A549 (cell line): ENCODE measurements at regions not wholly inside any gene's neighbourhood (a gene's known extent, or its start where the extent isn't known, plus 50 kb on each side); places are given as distances from the start of the nearest gene placed in this dataset.

ENCODE experiments used
- EP300 ChIP-seq, 2 experiments: fragments of >200 bp; sonication (Bioruptor Twin); formaldehyde crosslinking; IDR thresholded peaks; 2 replicates in 1 of 2; 3 replicates in 1 of 2; pipeline ENCODE4 v1.6.1; 2016 to 2017
- KDM1A ChIP-seq: fragments of 200-600 bp; sonication (generic); IDR thresholded peaks from 2 replicates; pipeline ENCODE4 v1.6.1; 2016; ENCODE audit warnings: low read depth, mild to moderate bottlenecking
- RAD21 ChIP-seq, 2 experiments: fragments of >200 bp in 1 of 2; sonication (Bioruptor Twin) in 1 of 2; formaldehyde crosslinking in 1 of 2; IDR thresholded peaks in 1 of 2; conservative IDR thresholded peaks in 1 of 2; 2 replicates in 1 of 2; 3 replicates in 1 of 2; pipeline ENCODE4 v1.6.1; 2012 to 2018; ENCODE audit warnings: inconsistent platforms in 1 of 2
- RARB ChIP-seq: fragments of 250-450 bp; sonication (Bioruptor Pico); IDR thresholded peaks from 2 replicates; pipeline ENCODE4 v1.8.0; 2021; ENCODE audit warnings: mild to moderate bottlenecking, moderate library complexity

GRCh38 chr5:130796032-130796431 is 369.0 kb downstream of the HINT1 start:
- TF ChIP-seq RAD21 (conservative IDR thresholded peaks at IDR 0.05 in 1 of 2, IDR thresholded peaks at IDR 0.05 in 1 of 2): no peak
- TF ChIP-seq KDM1A: no peak
- TF ChIP-seq RARB (CRISPR knock-in tag): no peak
- TF ChIP-seq EP300 (IDR thresholded peaks at IDR 0.05): no peak
